HG03103 (cell line): ENCODE measurements at regions not wholly inside any gene's neighbourhood (a gene's known extent, or its start where the extent isn't known, plus 50 kb on each side); places are given as distances from the start of the nearest gene placed in this dataset.

Source experiments
- ATAC-seq: cut with Tn5 transposase; IDR thresholded peaks from one replicate; pipeline ENCODE4 v1.9.1; 2021; ENCODE audit warnings: low read depth; ENCODE audit not compliant: unreplicated experiment

- ATAC-seq, result no peak
These were observed 73.9 kb downstream of the LSM3 start for GRCh38 chr3:14252321-14253021.

- ATAC-seq, result no peak
These were observed 74.5 kb downstream of the LSM3 start for GRCh38 chr3:14253022-14253706.

GRCh38 chr3:14253707-14254382 lies 75.2 kb downstream of the LSM3 start:
- ATAC-seq, result no peak

GRCh38 chr3:14254812-14255702 lies 76.4 kb downstream of the LSM3 start:
- ATAC-seq, result no peak

- no peak for ATAC-seq
These were observed 77.4 kb downstream of the LSM3 start for GRCh38 chr3:14256046-14256445.

GRCh38 chr3:14256561-14257342 lies 78.1 kb downstream of the LSM3 start:
- ATAC-seq, result no peak

- no peak for ATAC-seq
These were observed 80.6 kb downstream of the LSM3 start for GRCh38 chr3:14258906-14259904.

- ATAC-seq, result no peak
These were observed 81.8 kb downstream of the LSM3 start for GRCh38 chr3:14260463-14260862.

GRCh38 chr3:14261229-14261628 lies 82.6 kb downstream of the LSM3 start:
- ATAC-seq, result no peak

- no peak for ATAC-seq
These were observed 83.6 kb downstream of the LSM3 start for GRCh38 chr3:14262212-14262611.

GRCh38 chr3:14262867-14263266 lies 84.2 kb downstream of the LSM3 start:
- ATAC-seq, result no peak

GRCh38 chr3:14263317-14264005 lies 84.8 kb downstream of the LSM3 start:
- no peak for ATAC-seq

- no peak for ATAC-seq
These were observed 86.8 kb downstream of the LSM3 start for GRCh38 chr3:14265246-14265962.

GRCh38 chr3:14266361-14266760 lies 87.7 kb downstream of the LSM3 start:
- no peak for ATAC-seq

GRCh38 chr3:14267976-14268375 lies 89.4 kb downstream of the LSM3 start:
- no peak for ATAC-seq

GRCh38 chr3:14268897-14269296 lies 90.3 kb downstream of the LSM3 start:
- ATAC-seq, result no peak
